ENCODE measurements at regions not wholly inside any gene's neighbourhood (a gene's known extent, or its start where the extent isn't known, plus 50 kb on each side); places are given as distances from the start of the nearest gene placed in this dataset.

- DNase-seq (ENCODE audit: low read depth in 2 of 2) = no peak
These were observed 926.6 kb upstream of the RBFOX1 start for GRCh38 chr16:6406028-6406427.

- DNase-seq (ENCODE audit: low read depth in 2 of 2) = no peak
These were observed 949.7 kb upstream of the RBFOX1 start for GRCh38 chr16:6382924-6383459.

GRCh38 chr16:6381896-6382295, 950.7 kb upstream of the RBFOX1 start:
- DNase-seq (ENCODE audit: low read depth in 2 of 2) = no peak

GRCh38 chr16:6377956-6378355, 954.7 kb upstream of the RBFOX1 start:
- DNase-seq (ENCODE audit: low read depth in 2 of 2) = no peak

GRCh38 chr16:6375465-6376075, 957.1 kb upstream of the RBFOX1 start:
- DNase-seq (ENCODE audit: low read depth in 2 of 2) = no peak

GRCh38 chr16:6374821-6375220, 957.8 kb upstream of the RBFOX1 start:
- DNase-seq (ENCODE audit: low read depth in 2 of 2) = no peak

GRCh38 chr16:6364846-6365245, 967.8 kb upstream of the RBFOX1 start:
- no peak for DNase-seq (ENCODE audit: low read depth in 2 of 2)

- DNase-seq (ENCODE audit: low read depth in 2 of 2) = no peak
These were observed 968.6 kb upstream of the RBFOX1 start for GRCh38 chr16:6363896-6364607.

GRCh38 chr16:6363396-6363795, 969.2 kb upstream of the RBFOX1 start:
- no peak for DNase-seq (ENCODE audit: low read depth in 2 of 2)

GRCh38 chr16:6362321-6362720, 970.3 kb upstream of the RBFOX1 start:
- DNase-seq (ENCODE audit: low read depth in 2 of 2) = no peak

- no peak for DNase-seq (ENCODE audit: low read depth in 2 of 2)
These were observed 972.0 kb upstream of the RBFOX1 start for GRCh38 chr16:6360641-6361040.

- DNase-seq (ENCODE audit: low read depth in 2 of 2) = no peak
These were observed 975.7 kb upstream of the RBFOX1 start for GRCh38 chr16:6356911-6357310.

- no peak for DNase-seq (ENCODE audit: low read depth in 2 of 2)
These were observed 982.9 kb upstream of the RBFOX1 start for GRCh38 chr16:6349725-6350124.

GRCh38 chr16:6345090-6345489, 987.6 kb upstream of the RBFOX1 start:
- no peak for DNase-seq (ENCODE audit: low read depth in 2 of 2)

- no peak for DNase-seq (ENCODE audit: low read depth in 2 of 2)
These were observed 989.5 kb upstream of the RBFOX1 start for GRCh38 chr16:6343157-6343556.

GRCh38 chr16:6341981-6342380, 990.7 kb upstream of the RBFOX1 start:
- no peak for DNase-seq (ENCODE audit: low read depth in 2 of 2)

- DNase-seq (ENCODE audit: low read depth in 2 of 2) = no peak
These were observed 997.6 kb upstream of the RBFOX1 start for GRCh38 chr16:6335072-6335471.

- no peak for DNase-seq (ENCODE audit: low read depth in 2 of 2)
These were observed 1000.9 kb upstream of the RBFOX1 start for GRCh38 chr16:6331770-6332169.

GRCh38 chr16:6317934-6318333, 1014.7 kb upstream of the RBFOX1 start:
- DNase-seq (ENCODE audit: low read depth in 2 of 2) = no peak

GRCh38 chr16:6309271-6309670, 1023.4 kb upstream of the RBFOX1 start:
- DNase-seq (ENCODE audit: low read depth in 2 of 2) = no peak

- DNase-seq (ENCODE audit: low read depth in 2 of 2) = no peak
These were observed 1024.5 kb upstream of the RBFOX1 start for GRCh38 chr16:6308176-6308575.

- DNase-seq (ENCODE audit: low read depth in 2 of 2) = no peak
These were observed 1032.1 kb upstream of the RBFOX1 start for GRCh38 chr16:6300523-6300922.

- no peak for DNase-seq (ENCODE audit: low read depth in 2 of 2)
These were observed 1034.8 kb upstream of the RBFOX1 start for GRCh38 chr16:6297666-6298410.

Measured in stimulated activated CD4-positive, alpha-beta T cell treated with anti-CD3 and anti-CD28 coated beads, Interleukin-15, amount 100 ng/mL, for 48 hours (primary cell).